CD4-positive, alpha-beta T cell (primary cell): ENCODE measurements at regions not wholly inside any gene's neighbourhood (a gene's known extent, or its start where the extent isn't known, plus 50 kb on each side); places are given as distances from the start of the nearest gene placed in this dataset.

Experiments
- ATAC-seq: fragments of 200-7000 bp; cut with Tn5 transposase; one replicate; pipeline ENCODE4 v1.10.0; 2022; ENCODE audit warnings: mild to moderate bottlenecking; ENCODE audit not compliant: poor library complexity
- CTCF ChIA-PET: fragments of 350-600 bp; sonication (Branson Sonifier 250); formaldehyde crosslinking; loops from one replicate; lab custom pipeline; 2021; ENCODE audit warnings: antibody characterized with exemption, inconsistent platforms; lab: Charles Lee
- POLR2A ChIA-PET: fragments of 350-600 bp; sonication (Branson Sonifier 250); formaldehyde crosslinking; loops from one replicate; lab custom pipeline; 2021; ENCODE audit warnings: antibody characterized with exemption, inconsistent platforms; lab: Charles Lee
- DNase-seq, 14 experiments: peaks; one replicate each; pipeline ENCODE4 v3.0.0-alpha.2; 2013 to 2020; ENCODE audit warnings: mixed read lengths in 2 of 14
- H3K27ac ChIP-seq, 2 donors: one replicate each; pipeline versions ENCODE4 v1.5.1 to v1.7.0; 2013; ENCODE audit warnings: low read length in 2 of 2, low read depth in 1 of 2, mild to moderate bottlenecking in 1 of 2
- H3K27me3 ChIP-seq, 2 experiments: 1 replicate in 1 of 2; 2 replicates in 1 of 2; pipeline versions ENCODE4 v1.6.1 to v1.7.0; 2013; ENCODE audit warnings: low read length in 2 of 2, control low read depth in 1 of 2, mild to moderate bottlenecking in 1 of 2, moderate library complexity in 1 of 2; ENCODE audit not compliant: insufficient read depth in 2 of 2, control insufficient read depth in 1 of 2
- H3K36me3 ChIP-seq: one replicate; pipeline ENCODE4 v1.6.1; 2013; ENCODE audit warnings: low read length, control low read depth; ENCODE audit not compliant: insufficient read depth
- H3K4me1 ChIP-seq: one replicate; pipeline ENCODE4 v1.6.1; 2013; ENCODE audit warnings: low read length, control low read depth; ENCODE audit not compliant: insufficient read depth
- H3K4me3 ChIP-seq: one replicate; pipeline ENCODE4 v1.5.1; 2013; ENCODE audit warnings: mild to moderate bottlenecking, low read length, moderate library complexity
- H3K9me3 ChIP-seq, 2 experiments: 1 replicate in 1 of 2; 2 replicates in 1 of 2; pipeline versions ENCODE4 v1.6.1 to v1.7.0; 2013; ENCODE audit warnings: low read length in 2 of 2, mild to moderate bottlenecking in 2 of 2, control low read depth in 1 of 2, moderate library complexity in 1 of 2; ENCODE audit not compliant: control insufficient read depth in 1 of 2, insufficient read depth in 1 of 2
- H3K27ac Mint-ChIP-seq: one replicate; pipeline ENCODE4 v1.8.0; 2020; ENCODE audit warnings: mixed read lengths
- H3K27me3 Mint-ChIP-seq: one replicate; pipeline ENCODE4 v1.8.0; 2021; ENCODE audit warnings: mixed read lengths
- H3K36me3 Mint-ChIP-seq: one replicate; pipeline ENCODE4 v1.8.0; 2021; ENCODE audit warnings: low read depth, mixed read lengths
- H3K4me1 Mint-ChIP-seq: one replicate; pipeline ENCODE4 v1.8.0; 2021; ENCODE audit warnings: low read depth, mixed read lengths
- H3K4me3 Mint-ChIP-seq: one replicate; pipeline ENCODE4 v1.8.0; 2020; ENCODE audit warnings: mild to moderate bottlenecking, mixed read lengths
- H3K9me3 Mint-ChIP-seq: one replicate; pipeline ENCODE4 v1.8.0; 2020; ENCODE audit warnings: mixed read lengths
- CTCF ChIP-seq: fragments of 200-600 bp; IDR thresholded peaks from one replicate; pipeline ENCODE4 v1.8.0; 2022; ENCODE audit warnings: antibody characterized with exemption, mild to moderate bottlenecking
- intact Hi-C, 2 experiments: fragments of 100-400 bp; cut with DNase I in 1 of 2; cut with micrococcal nuclease in 1 of 2; formaldehyde crosslinking; loops; one replicate each; pipeline versions ENCODE4 v1.15.1 to v1.9.0; 2023 to 2025; cut with DNase I, micrococcal nuclease

DNA sequence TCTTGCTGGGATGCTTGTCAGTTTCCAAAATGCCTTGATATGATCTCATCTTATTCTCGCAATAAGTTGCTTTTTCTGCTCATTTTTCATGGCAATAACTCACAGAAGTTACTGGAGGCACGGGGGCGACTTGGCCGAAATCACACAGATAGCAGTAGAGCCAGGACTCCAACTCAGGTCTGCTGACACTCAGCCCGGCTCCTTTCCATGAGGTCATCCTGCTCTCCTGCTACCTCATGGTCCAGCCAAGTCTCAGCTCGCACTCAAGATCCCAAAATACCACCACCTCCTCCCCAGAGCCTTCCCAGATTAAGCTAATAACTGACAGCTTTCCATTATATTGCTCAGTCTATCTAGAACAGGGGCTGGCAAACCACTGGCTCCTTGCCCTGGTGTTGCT lies 269.5 kb downstream of the MAP2K4 start:
- CTCF ChIA-PET = no interaction called here
- H3K9me3 Mint-ChIP-seq = peaks cover 8% of the 10 kb centered on the region
- no peak for TF ChIP-seq CTCF
- H3K4me1 Mint-ChIP-seq = no peaks in the 10 kb centered on the region
- intact Hi-C loops = no loop called here
- Histone ChIP-seq H3K4me3 (no peak overlapping the region), H3K27ac (no peak overlapping the region), H3K9me3 (peaks cover 0 to 3% of the 10 kb centered on the region in 2 experiments), H3K36me3 (no peaks in the 10 kb centered on the region), H3K27me3 (no peaks in the 10 kb centered on the region), H3K4me1 (no peaks in the 10 kb centered on the region)
- no peaks in the 10 kb centered on the region for H3K27me3 Mint-ChIP-seq
- no peak for ATAC-seq
- H3K27ac Mint-ChIP-seq = no peak overlapping the region
- no peaks in the 10 kb centered on the region for H3K36me3 Mint-ChIP-seq
- H3K4me3 Mint-ChIP-seq = no peak overlapping the region
- DNase-seq = no peak
- POLR2A ChIA-PET = no interaction called here

DNA sequence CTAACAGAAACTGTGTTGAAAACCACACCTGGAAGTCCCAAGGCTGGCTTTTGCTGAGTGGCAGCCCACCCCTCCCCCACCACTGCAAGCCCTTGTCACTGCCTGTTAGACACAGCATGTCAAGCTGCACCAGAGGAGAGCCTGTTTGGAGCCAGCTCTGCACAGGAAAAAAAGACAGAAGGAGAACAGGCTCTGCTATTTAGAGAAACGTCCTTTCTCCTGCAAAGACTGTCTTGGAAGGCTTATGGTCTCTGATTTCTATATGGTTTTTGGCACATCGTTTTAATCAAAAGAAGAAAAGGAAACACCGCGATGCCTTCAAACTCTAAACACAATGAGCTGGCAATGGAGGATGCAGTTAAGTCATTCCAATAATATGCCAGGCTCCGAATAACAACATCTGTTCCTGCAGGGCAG lies 275.5 kb downstream of the MAP2K4 start:
- ATAC-seq (no peak), DNase-seq (no peak)
- no peaks in the 10 kb centered on the region for H3K27me3 Mint-ChIP-seq
- Histone ChIP-seq H3K4me1 (no peaks in the 10 kb centered on the region), H3K27ac (no peak overlapping the region), H3K9me3 (no peaks in the 10 kb centered on the region), H3K36me3 (no peaks in the 10 kb centered on the region), H3K4me3 (no peak overlapping the region), H3K27me3 (no peaks in the 10 kb centered on the region)
- intact Hi-C loops = no loop called here
- no peak for TF ChIP-seq CTCF
- no peak overlapping the region for H3K27ac Mint-ChIP-seq
- H3K4me1 Mint-ChIP-seq = no peaks in the 10 kb centered on the region
- CTCF ChIA-PET = no interaction called here
- no peaks in the 10 kb centered on the region for H3K36me3 Mint-ChIP-seq
- POLR2A ChIA-PET = no interaction called here
- H3K4me3 Mint-ChIP-seq = no peak overlapping the region
- peaks cover 12% of the 10 kb centered on the region for H3K9me3 Mint-ChIP-seq

DNA sequence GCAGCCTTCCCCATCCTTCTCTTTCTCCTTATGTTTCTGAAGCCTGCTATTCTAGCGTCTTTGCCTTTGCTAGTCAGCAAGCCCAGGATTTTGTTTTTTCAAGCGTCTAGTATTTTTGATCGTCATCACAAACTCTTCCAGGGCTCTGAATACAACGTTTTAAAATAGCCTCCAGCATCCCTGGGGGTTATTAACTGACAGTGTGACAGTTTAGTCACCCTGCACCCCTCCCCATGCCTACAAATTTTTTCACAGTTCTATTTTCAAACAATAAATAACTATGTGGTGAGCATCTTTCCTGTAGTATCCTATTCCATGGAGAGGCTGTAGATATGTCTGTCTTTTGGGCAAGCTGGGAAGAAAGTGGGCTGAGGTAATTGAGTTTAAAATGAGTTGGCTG lies 280.9 kb downstream of the MAP2K4 start:
- H3K4me1 ChIP-seq = no peaks in the 10 kb centered on the region
- H3K9me3 ChIP-seq = no peaks in the 10 kb centered on the region
- Mint-ChIP-seq H3K27me3 (no peaks in the 10 kb centered on the region), H3K27ac (no peak overlapping the region), H3K4me1 (no peaks in the 10 kb centered on the region), H3K36me3 (no peaks in the 10 kb centered on the region), H3K9me3 (peaks cover 7% of the 10 kb centered on the region), H3K4me3 (no peak overlapping the region)
- CTCF ChIA-PET = no interaction called here
- intact Hi-C loops = no loop called here
- no peak overlapping the region for H3K27ac ChIP-seq
- H3K27me3 ChIP-seq = no peaks in the 10 kb centered on the region
- H3K4me3 ChIP-seq = no peak overlapping the region
- H3K36me3 ChIP-seq = no peaks in the 10 kb centered on the region
- no peak for ATAC-seq
- TF ChIP-seq CTCF = no peak
- no peak for DNase-seq
- POLR2A ChIA-PET = no interaction called here
